OCI-LY7 (cell line): ENCODE measurements at regions not wholly inside any gene's neighbourhood (a gene's known extent, or its start where the extent isn't known, plus 50 kb on each side); places are given as distances from the start of the nearest gene placed in this dataset.

Source experiments
- BruUV-seq: library from RNA; stranded (reverse); fragments of 400-500 nt; replicated peaks from 2 replicates; lab custom pipeline; 2021; lab: Mats Ljungman, UMichigan
- CTCF ChIA-PET: fragments of 300-600 bp; sonication (Branson Sonifier 250); formaldehyde crosslinking; loops from one replicate; lab custom pipeline; 2022; ENCODE audit warnings: antibody characterized with exemption; ENCODE audit not compliant: unreplicated experiment; lab: Charles Lee
- POLR2A ChIA-PET: fragments of 300-600 bp; sonication (Branson Sonifier 250); formaldehyde crosslinking; loops from one replicate; lab custom pipeline; 2022; ENCODE audit warnings: antibody characterized with exemption; lab: Charles Lee
- DNase-seq: peaks from one replicate; pipeline ENCODE4 v3.0.0-alpha.2; 2015; ENCODE audit warnings: low spot score
- H2AFZ ChIP-seq: fragments of 200-600 bp; sonication (generic), shearing (Covaris generic); 2 replicates; pipeline ENCODE4 v1.6.1; 2014; ENCODE audit warnings: mild to moderate bottlenecking, antibody characterized with exemption, low read length, moderate library complexity
- H3K27ac ChIP-seq: fragments of 200-600 bp; sonication (generic); 2 replicates; pipeline ENCODE4 v1.5.1; 2014; ENCODE audit warnings: mixed run types, low read depth, mild to moderate bottlenecking, moderate library complexity, low read length, inconsistent platforms; ENCODE audit not compliant: poor library complexity, severe bottlenecking
- H3K36me3 ChIP-seq: fragments of 200-600 bp; sonication (generic); 2 replicates; pipeline ENCODE4 v1.6.1; 2014; ENCODE audit warnings: mild to moderate bottlenecking, antibody characterized with exemption, low read length, moderate library complexity, mixed read lengths; ENCODE audit not compliant: insufficient read depth
- H3K4me1 ChIP-seq: fragments of 200-600 bp; sonication (generic); 2 replicates; pipeline ENCODE4 v1.5.1; 2014; ENCODE audit warnings: mild to moderate bottlenecking, low read length; ENCODE audit not compliant: insufficient read depth, poor library complexity, severe bottlenecking
- H3K4me2 ChIP-seq: fragments of 200-600 bp; sonication (generic); 2 replicates; pipeline ENCODE4 v1.6.1; 2014; ENCODE audit warnings: mild to moderate bottlenecking, low read length
- H3K4me3 ChIP-seq: fragments of 200-600 bp; sonication (generic); 2 replicates; pipeline ENCODE4 v1.5.1; 2014; ENCODE audit warnings: mild to moderate bottlenecking, low read depth, low read length; ENCODE audit not compliant: poor library complexity, severe bottlenecking
- H3K79me2 ChIP-seq: fragments of 200-600 bp; sonication (generic); 2 replicates; pipeline ENCODE4 v1.6.1; 2016; ENCODE audit warnings: low read depth, mild to moderate bottlenecking, low read length, moderate library complexity, mixed read lengths; ENCODE audit not compliant: insufficient read depth
- H3K9me2 ChIP-seq: fragments of 200-600 bp; sonication (generic); 2 replicates; pipeline ENCODE4 v1.6.1; 2016; ENCODE audit warnings: mild to moderate bottlenecking, low read length, mixed read lengths; ENCODE audit not compliant: insufficient read depth
- H3K9me3 ChIP-seq: fragments of 200-600 bp; sonication (generic); 2 replicates; pipeline ENCODE4 v1.6.1; 2014; ENCODE audit warnings: mild to moderate bottlenecking, mixed run types, low read length, mixed read lengths
- H4K20me1 ChIP-seq: fragments of 200-600 bp; sonication (generic); 2 replicates; pipeline ENCODE4 v1.6.1; 2014; ENCODE audit warnings: mild to moderate bottlenecking, antibody characterized with exemption, low read length, moderate library complexity, mixed read lengths; ENCODE audit not compliant: insufficient read depth
- CTCF ChIP-seq: fragments of 200-600 bp; sonication (generic); conservative IDR thresholded peaks from 2 replicates; pipeline ENCODE4 v1.5.1; 2014; ENCODE audit warnings: mild to moderate bottlenecking, antibody characterized with exemption, low read length, moderate library complexity, mixed read lengths
- EZH2phosphoT487 ChIP-seq: fragments of 200-600 bp; sonication (generic); IDR thresholded peaks from 2 replicates; pipeline ENCODE4 v1.6.1; 2018; ENCODE audit warnings: low read depth, borderline replicate concordance, mild to moderate bottlenecking, mixed run types, antibody characterized with exemption, low read length, moderate library complexity, mixed read lengths
- intact Hi-C: fragments of 100-400 bp; cut with micrococcal nuclease; formaldehyde crosslinking; loops from one replicate; pipeline ENCODE4 v1.10.0; 2022; ENCODE audit not compliant: unreplicated experiment

- POLR2A ChIA-PET: no interaction called here
- TF ChIP-seq EZH2phosphoT487 (no peak), CTCF (no peak)
- H3K9me3 ChIP-seq: no peaks in the 10 kb centered on the region
- no peaks in the 10 kb centered on the region for H4K20me1 ChIP-seq
- no peak overlapping the region for H3K27ac ChIP-seq
- no peak overlapping the region for H3K4me3 ChIP-seq
- no peaks in the 10 kb centered on the region for H3K9me2 ChIP-seq
- no peaks in the 10 kb centered on the region for H3K79me2 ChIP-seq
- DNase-seq: no peak
- intact Hi-C loops: no loop called here
- no peaks in the 10 kb centered on the region for H3K36me3 ChIP-seq
- no peak overlapping the region for H3K4me2 ChIP-seq
- H3K4me1 ChIP-seq: no peaks in the 10 kb centered on the region
- no peak overlapping the region for H2AFZ ChIP-seq
- no TSS peak for BruUV-seq
- CTCF ChIA-PET: no interaction called here
Measured at GRCh38 chr14:46747001-46747652, 95.5 kb upstream of the RPL10L start.

GRCh38 chr14:46734286-46734685, 82.7 kb upstream of the RPL10L start:
- intact Hi-C loops: no loop called here
- H3K4me1 ChIP-seq: no peaks in the 10 kb centered on the region
- H3K4me2 ChIP-seq: no peak overlapping the region
- H3K27ac ChIP-seq: no peak overlapping the region
- DNase-seq: no peak
- TF ChIP-seq CTCF (no peak), EZH2phosphoT487 (no peak)
- no peaks in the 10 kb centered on the region for H3K9me2 ChIP-seq
- BruUV-seq: no TSS peak
- no peak overlapping the region for H3K4me3 ChIP-seq
- no peaks in the 10 kb centered on the region for H3K79me2 ChIP-seq
- ChIA-PET POLR2A (interaction anchor here (0.6 to 0.7 kb wide), 3 partner anchors 28 to 994 kb away, joined by 4 to 9 read pairs (median 5); no protein-coding TSS in a partner anchor), CTCF (no interaction called here)
- H4K20me1 ChIP-seq: no peaks in the 10 kb centered on the region
- no peak overlapping the region for H2AFZ ChIP-seq
- H3K36me3 ChIP-seq: no peaks in the 10 kb centered on the region
- H3K9me3 ChIP-seq: no peaks in the 10 kb centered on the region

GRCh38 chr14:46717211-46717610, 65.6 kb upstream of the RPL10L start:
- TF ChIP-seq EZH2phosphoT487 (no peak), CTCF (no peak)
- POLR2A ChIA-PET: interaction anchor here (0.6 kb wide), 1 partner anchor 471 kb away, joined by 3 read pairs; no protein-coding TSS in a partner anchor
- CTCF ChIA-PET: no interaction called here

More at GRCh38 chr14:46717211-46717610, 65.6 kb upstream of the RPL10L start:
- H3K9me3 ChIP-seq: no peaks in the 10 kb centered on the region
- no peaks in the 10 kb centered on the region for H3K79me2 ChIP-seq
- no peaks in the 10 kb centered on the region for H3K4me1 ChIP-seq
- H3K4me3 ChIP-seq: no peak overlapping the region
- no peak overlapping the region for H2AFZ ChIP-seq
- no peak for DNase-seq
- intact Hi-C loops: no loop called here
- no TSS peak for BruUV-seq
- H4K20me1 ChIP-seq: no peaks in the 10 kb centered on the region
- H3K36me3 ChIP-seq: no peaks in the 10 kb centered on the region
- no peaks in the 10 kb centered on the region for H3K9me2 ChIP-seq
- H3K4me2 ChIP-seq: no peak overlapping the region
- no peak overlapping the region for H3K27ac ChIP-seq
